HCT116 (cell line): ENCODE measurements at regions not wholly inside any gene's neighbourhood (a gene's known extent, or its start where the extent isn't known, plus 50 kb on each side); places are given as distances from the start of the nearest gene placed in this dataset.

Source experiments
- ATAC-seq: fragments of 200-7000 bp; cut with Tn5 transposase; 2 replicates; pipeline ENCODE4 v1.9.1; 2020; ENCODE audit warnings: mild to moderate bottlenecking, moderate library complexity
- BruUV-seq: library from RNA; stranded (reverse); fragments of 400-500 nt; replicated peaks from 2 replicates; lab custom pipeline; 2021; lab: Mats Ljungman, UMichigan
- CTCF ChIA-PET: fragments of 300-600 bp; sonication (Branson Sonifier 250); formaldehyde crosslinking; loops from one replicate; lab custom pipeline; 2021; ENCODE audit warnings: antibody characterized with exemption; lab: Charles Lee
- POLR2A ChIA-PET: fragments of 300-600, 350-600 bp; sonication (Branson Sonifier 250); formaldehyde crosslinking; loops from one replicate; lab custom pipeline; 2021; ENCODE audit warnings: antibody characterized with exemption; lab: Charles Lee
- RAD21 ChIA-PET, 2 experiments: fragments of 300-600 bp; sonication (Branson Sonifier 250); formaldehyde crosslinking; loops; one replicate each; lab custom pipeline; 2023; ENCODE audit warnings: low total read pairs in 2 of 2; ENCODE audit not compliant: uncharacterized antibody in 2 of 2, unreplicated experiment in 2 of 2, low non-redundant PET in 1 of 2; lab: Charles Lee
- DNase-seq: peaks from one replicate; pipeline ENCODE4 v3.0.0-alpha.2; 2010; ENCODE audit warnings: low read depth, low spot score
- H2AFZ ChIP-seq: fragments of 200-600 bp; shearing (Covaris generic), sonication (generic); 2 replicates; pipeline ENCODE4 v1.6.1; 2017; ENCODE audit warnings: low read depth, mixed run types, mixed read lengths, antibody characterized with exemption, low read length; ENCODE audit not compliant: poor library complexity, severe bottlenecking
- H3K27ac ChIP-seq: 2 replicates; pipeline ENCODE4 v1.5.1; 2012; ENCODE audit warnings: low read depth, low read length
- H3K27me3 ChIP-seq: fragments of 200-600 bp; sonication (generic); 2 replicates; pipeline ENCODE4 v1.6.1; 2016; ENCODE audit warnings: mixed run types, low read length, mixed read lengths; ENCODE audit not compliant: insufficient read depth
- H3K36me3 ChIP-seq, 2 experiments: fragments of 200-500 bp in 1 of 2; fragments of 200-600 bp in 1 of 2; sonication (Bioruptor generic) in 1 of 2; sonication (generic) in 1 of 2; 2 replicates each; pipeline versions ENCODE4 v1.5.1 to v1.6.1; 2014 to 2016; ENCODE audit warnings: low read length in 2 of 2, inconsistent platforms in 1 of 2, mixed read lengths in 1 of 2, mixed run types in 1 of 2; ENCODE audit not compliant: insufficient read depth in 2 of 2, control insufficient read depth in 1 of 2
- H3K4me1 ChIP-seq, 2 experiments: fragments of 200-600 bp in 1 of 2; sonication (generic) in 1 of 2; 2 replicates each; pipeline versions ENCODE4 v1.5.1 to v1.6.1; 2012 to 2017; ENCODE audit warnings: low read length in 2 of 2, inconsistent platforms in 1 of 2, mild to moderate bottlenecking in 1 of 2, mixed read lengths in 1 of 2, mixed run types in 1 of 2, moderate library complexity in 1 of 2; ENCODE audit not compliant: insufficient read depth in 2 of 2, control insufficient read depth in 1 of 2
- H3K4me2 ChIP-seq: fragments of 200-600 bp; sonication (generic); 2 replicates; pipeline ENCODE4 v1.6.1; 2017; ENCODE audit warnings: mixed run types, low read length, mixed read lengths
- H3K4me3 ChIP-seq, 2 experiments: fragments of 200-600 bp in 1 of 2; sonication (generic) in 1 of 2; replicated peaks in 1 of 2; 2 replicates each; pipeline ENCODE4 v1.5.1; 2011 to 2016; ENCODE audit warnings: low read length in 2 of 2, control low read depth in 1 of 2, low read depth in 1 of 2, mild to moderate bottlenecking in 1 of 2, mixed read lengths in 1 of 2, mixed run types in 1 of 2
- H3K79me2 ChIP-seq: fragments of 200-600 bp; sonication (generic); 2 replicates; pipeline ENCODE4 v1.6.1; 2017; ENCODE audit warnings: mild to moderate bottlenecking, mixed run types, low read length, moderate library complexity, mixed read lengths; ENCODE audit not compliant: insufficient read depth
- H3K9ac ChIP-seq: fragments of 200-600 bp; sonication (generic); 2 replicates; pipeline ENCODE4 v1.6.1; 2016; ENCODE audit warnings: low read length, mixed read lengths
- H3K9me2 ChIP-seq: fragments of 200-600 bp; sonication (generic), shearing (Covaris generic); 2 replicates; pipeline ENCODE4 v1.6.1; 2017; ENCODE audit warnings: mixed run types, mild to moderate bottlenecking, moderate library complexity; ENCODE audit not compliant: insufficient read depth
- H3K9me3 ChIP-seq, 2 experiments: fragments of 200-500 bp in 1 of 2; fragments of 200-600 bp in 1 of 2; sonication (Bioruptor generic) in 1 of 2; sonication (generic) in 1 of 2; 2 replicates each; pipeline ENCODE4 v1.6.1; 2014 to 2017; ENCODE audit warnings: low read length in 2 of 2, mixed read lengths in 2 of 2, inconsistent platforms in 1 of 2, low read depth in 1 of 2, mild to moderate bottlenecking in 1 of 2, mixed run types in 1 of 2, moderate library complexity in 1 of 2; ENCODE audit not compliant: control insufficient read depth in 1 of 2, insufficient read depth in 1 of 2
- H4K20me1 ChIP-seq: fragments of 200-600 bp; sonication (generic), shearing (Covaris generic); 2 replicates; pipeline ENCODE4 v1.6.1; 2017; ENCODE audit warnings: mixed run types, mild to moderate bottlenecking, moderate library complexity; ENCODE audit not compliant: insufficient read depth
- CBX3 ChIP-seq: IDR thresholded peaks from 2 replicates; pipeline ENCODE4 v1.6.1; 2012; ENCODE audit warnings: low read depth
- CTCF ChIP-seq, 3 experiments: fragments of 200-600 bp in 1 of 3; sonication (generic) in 1 of 3; IDR thresholded peaks in 2 of 3; conservative IDR thresholded peaks in 1 of 3; 2 replicates each; pipeline ENCODE4 v1.5.1; 2012 to 2017; ENCODE audit warnings: low read depth in 2 of 3, low read length in 2 of 3, antibody characterized with exemption in 1 of 3, borderline replicate concordance in 1 of 3, control low read depth in 1 of 3, mild to moderate bottlenecking in 1 of 3, mixed read lengths in 1 of 3, mixed run types in 1 of 3, moderate library complexity in 1 of 3; ENCODE audit not compliant: insufficient read depth in 1 of 3
- EGR1 ChIP-seq: IDR thresholded peaks from 2 replicates; pipeline ENCODE4 v1.6.1; 2012; ENCODE audit warnings: low read depth
- EZH2 ChIP-seq: fragments of 200-600 bp; sonication (generic); IDR thresholded peaks from 2 replicates; pipeline ENCODE4 v1.6.1; 2017; ENCODE audit warnings: antibody characterized with exemption, mixed run types
- JUND ChIP-seq: IDR thresholded peaks from 2 replicates; pipeline ENCODE4 v1.6.1; 2012
- MAX ChIP-seq: IDR thresholded peaks from 2 replicates; pipeline ENCODE4 v1.6.1; 2012
- POLR2AphosphoS5 ChIP-seq: IDR thresholded peaks from 2 replicates; pipeline ENCODE4 v1.6.1; 2011; ENCODE audit warnings: mild to moderate bottlenecking, low read depth, low read length, moderate library complexity
- SIN3A ChIP-seq: IDR thresholded peaks from 2 replicates; pipeline ENCODE4 v1.6.1; 2012; ENCODE audit warnings: low read depth
- SRF ChIP-seq: IDR thresholded peaks from 2 replicates; pipeline ENCODE4 v1.6.1; 2012; ENCODE audit warnings: low read depth
- ZFX ChIP-seq: fragments of 450-650 bp; IDR thresholded peaks from 2 replicates; pipeline ENCODE4 v1.6.1; 2017
- ZNF274 ChIP-seq: fragments of 200-500 bp; sonication (Bioruptor generic); IDR thresholded peaks from 2 replicates; pipeline ENCODE4 v1.6.1; 2014; ENCODE audit warnings: mild to moderate bottlenecking, low read depth, low read length, inconsistent platforms
- intact Hi-C: fragments of 100-400 bp; cut with micrococcal nuclease; formaldehyde crosslinking; loops from 2 replicates; pipeline ENCODE4 v1.10.0; 2022

GRCh38 chr4:112946127-112946526, 103.3 kb upstream of the ANK2 start:
- Histone ChIP-seq H3K79me2 (no peaks in the 10 kb centered on the region), H3K9me3 (peaks cover 0 to 3% of the 10 kb centered on the region in 2 experiments; a peak in 2 of 4 replicates), H3K9me2 (no peaks in the 10 kb centered on the region), H3K9ac (no peak overlapping the region), H2AFZ (no peak overlapping the region), H3K36me3 (no peaks in the 10 kb centered on the region), H4K20me1 (no peaks in the 10 kb centered on the region), H3K4me2 (no peak overlapping the region), H3K27me3 (no peaks in the 10 kb centered on the region), H3K27ac (no peak overlapping the region), H3K4me3 (no peak overlapping the region), H3K4me1 (no peaks in the 10 kb centered on the region)
- ATAC-seq (no peak), DNase-seq (no peak)
- TF ChIP-seq POLR2AphosphoS5 (no peak), SRF (no peak), EZH2 (no peak), SIN3A (no peak), JUND (no peak), ZFX (no peak), EGR1 (no peak), MAX (no peak), ZNF274 (no peak), CBX3 (no peak), CTCF (IDR thresholded peaks at IDR 0.05 in 2 of 3, conservative IDR thresholded peaks at IDR 0.05 in 1 of 3; ENCODE audit: borderline replicate concordance in 1 of 3, insufficient read depth in 1 of 3, low read depth in 2 of 3, low read length in 2 of 3) (no peak)
- ChIA-PET CTCF (interaction anchor here (0.8 to 2.0 kb wide), 2 partner anchors 8 to 181 kb away, joined by 3 to 10 read pairs; no protein-coding TSS in a partner anchor), RAD21 (no interaction called here), POLR2A (no interaction called here)
- no TSS peak for BruUV-seq
- intact Hi-C loops = no loop called here
